ENCODE measurements at regions not wholly inside any gene's neighbourhood (a gene's known extent, or its start where the extent isn't known, plus 50 kb on each side); places are given as distances from the start of the nearest gene placed in this dataset.
"Not testable (repeated sequence)": the region's sequence is repeated elsewhere in the genome, so short reads cannot be mapped to it uniquely, and the experiment has no call there.

- no peak for DNase-seq
Measured at GRCh38 chr14:37650356-37651037, 55.1 kb downstream of the TTC6 start.

DNA sequence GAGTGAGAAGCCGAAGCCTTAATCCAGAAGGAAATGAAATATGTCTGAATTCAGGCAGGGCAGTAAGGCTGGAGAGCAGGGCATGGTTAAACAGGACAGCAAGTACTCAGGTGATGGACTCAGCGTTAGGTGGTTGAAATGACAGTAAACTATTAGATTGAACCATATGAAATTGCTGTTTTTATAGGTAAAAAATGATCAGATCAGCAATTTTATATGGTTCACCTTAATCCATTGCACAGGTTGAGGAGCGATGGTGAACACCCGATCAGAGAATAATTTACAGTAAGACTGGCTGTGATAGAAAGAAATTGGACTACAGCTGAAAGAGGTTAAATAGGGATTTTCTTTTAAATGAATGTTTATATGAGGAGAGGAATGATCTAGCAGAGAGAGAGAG, 56.6 kb downstream of the TTC6 start:
- no peak for DNase-seq

- DNase-seq, result no peak
Measured at GRCh38 chr14:37655418-37655817, 60.0 kb downstream of the TTC6 start.

- DNase-seq, result no peak
Measured at GRCh38 chr14:37658156-37658555, 62.7 kb downstream of the TTC6 start.

GRCh38 chr14:37663498-37663897, 68.1 kb downstream of the TTC6 start:
- no peak for DNase-seq

- no peak for DNase-seq
Measured at GRCh38 chr14:37665479-37665878, 70.0 kb downstream of the TTC6 start.

- DNase-seq, result no peak
Measured at GRCh38 chr14:37665951-37666350, 70.5 kb downstream of the TTC6 start.

GRCh38 chr14:37668646-37669045, 73.2 kb downstream of the TTC6 start:
- DNase-seq, result no peak

GRCh38 chr14:37669242-37669641, 73.8 kb downstream of the TTC6 start:
- DNase-seq, result no peak

- DNase-seq, result no peak
Measured at GRCh38 chr14:37673439-37673838, 78.0 kb downstream of the TTC6 start.

GRCh38 chr14:37678916-37679315, 83.5 kb downstream of the TTC6 start:
- DNase-seq, result no peak

DNA sequence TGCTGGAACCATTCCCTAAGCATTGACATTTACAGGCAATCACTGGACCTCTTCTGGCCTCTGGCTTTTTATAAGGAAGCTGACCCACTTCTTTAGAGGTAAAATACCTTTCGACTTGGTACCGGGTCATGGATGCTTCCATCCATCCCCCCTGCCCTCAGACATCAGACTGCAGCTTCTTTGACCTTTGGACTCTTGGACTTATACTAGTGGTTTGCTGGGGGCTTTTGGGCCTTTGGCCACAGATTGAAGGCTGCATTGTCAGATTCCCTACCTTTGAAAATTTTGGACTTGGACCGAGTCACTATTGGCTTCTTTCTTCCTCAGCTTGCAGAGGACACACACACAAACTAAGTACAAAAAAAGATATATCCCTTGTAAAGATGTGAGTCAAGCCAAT, 86.1 kb downstream of the TTC6 start:
- no peak for DNase-seq

DNA sequence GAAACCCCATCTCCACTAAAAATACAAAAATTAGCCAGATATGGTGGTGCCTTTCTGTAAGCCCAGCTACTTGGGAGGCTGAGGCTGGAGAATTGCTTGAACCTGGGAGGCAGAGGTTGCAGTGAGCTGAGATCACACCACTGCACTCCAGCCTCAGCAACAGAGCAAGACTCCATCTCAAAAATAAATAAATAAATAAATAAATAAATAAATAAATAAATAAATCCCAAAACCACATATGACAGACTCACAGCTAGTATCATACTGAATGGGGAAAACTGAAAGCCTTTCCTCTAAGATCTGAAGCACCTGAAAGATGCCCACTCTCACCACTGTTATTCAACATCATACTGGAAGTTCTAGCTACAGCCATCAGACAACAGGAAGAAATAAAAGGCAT, 97.3 kb downstream of the TTC6 start:
- not testable (repeated sequence) for DNase-seq

DNA sequence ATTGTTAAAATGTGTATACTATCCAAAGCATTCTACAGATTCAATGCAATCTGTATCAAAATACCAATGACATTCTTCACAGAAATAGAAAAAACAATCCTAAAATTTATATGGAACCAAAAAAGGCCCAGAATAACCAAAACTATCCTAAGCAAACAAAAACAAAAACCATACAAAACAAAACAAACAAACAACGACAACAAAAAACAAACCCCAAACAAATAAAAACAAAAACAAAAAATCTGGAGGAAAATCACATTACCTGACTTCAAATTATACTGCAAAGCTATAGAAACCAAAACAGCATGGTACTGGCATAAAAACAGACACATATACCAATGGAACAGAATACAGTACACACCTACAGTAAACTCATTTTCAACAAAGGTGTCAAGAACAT, 98.0 kb downstream of the TTC6 start:
- DNase-seq, result not testable (repeated sequence)

GRCh38 chr14:37695866-37696265, 100.4 kb downstream of the TTC6 start:
- no peak for DNase-seq

DNA sequence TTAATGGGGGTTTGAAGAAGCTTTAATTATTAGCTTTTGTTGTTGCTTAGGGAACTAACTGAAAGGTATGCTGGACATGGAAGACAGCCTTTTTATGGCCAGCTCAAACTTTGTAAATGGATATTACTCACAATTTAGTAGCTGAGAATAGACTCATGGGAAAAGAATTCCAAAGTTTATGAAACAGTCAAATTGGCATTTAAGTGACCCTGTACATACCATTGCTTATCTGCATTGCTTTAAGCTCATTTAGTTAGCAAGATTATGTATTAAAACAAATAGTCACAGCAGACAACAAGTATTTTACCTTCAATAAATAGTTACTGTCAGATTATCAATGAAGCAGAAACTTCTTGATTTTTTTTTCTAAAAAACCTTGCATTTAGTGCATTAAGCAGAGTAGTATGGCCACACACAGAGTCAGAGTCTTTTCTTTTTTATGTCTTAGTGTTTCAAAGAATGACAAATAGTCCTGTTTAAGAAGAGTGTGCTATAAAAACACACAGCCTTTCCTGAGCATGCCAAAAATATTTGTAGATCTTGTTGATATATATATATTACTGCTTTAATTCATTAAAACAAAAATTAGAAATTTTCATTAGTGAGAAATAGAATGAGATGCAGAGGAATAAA, 102.2 kb downstream of the TTC6 start:
- no peak for DNase-seq

GRCh38 chr14:37698840-37699777, 103.7 kb downstream of the TTC6 start:
- no peak for DNase-seq

GRCh38 chr14:37707716-37708115, 112.3 kb downstream of the TTC6 start:
- no peak for DNase-seq

DNA sequence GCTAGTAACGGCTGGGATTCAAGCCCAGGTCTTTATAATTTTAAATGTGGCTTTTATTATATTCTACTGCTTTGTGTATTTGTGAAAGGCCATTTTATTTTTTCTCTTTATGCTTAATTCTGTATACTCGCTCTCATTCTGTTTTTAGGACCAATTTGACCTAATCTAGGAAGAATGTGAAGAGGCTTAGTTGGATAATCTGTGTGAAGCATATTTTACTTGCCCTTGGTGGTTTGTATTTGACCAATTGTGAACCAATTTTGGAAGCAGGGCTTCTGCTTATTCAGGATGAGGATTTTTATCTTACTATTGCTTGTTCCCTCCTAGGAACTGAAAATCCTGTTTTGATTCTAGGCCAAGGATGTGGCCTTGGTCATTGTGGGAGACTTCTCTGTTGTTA, 113.1 kb downstream of the TTC6 start:
- no peak for DNase-seq

DNA sequence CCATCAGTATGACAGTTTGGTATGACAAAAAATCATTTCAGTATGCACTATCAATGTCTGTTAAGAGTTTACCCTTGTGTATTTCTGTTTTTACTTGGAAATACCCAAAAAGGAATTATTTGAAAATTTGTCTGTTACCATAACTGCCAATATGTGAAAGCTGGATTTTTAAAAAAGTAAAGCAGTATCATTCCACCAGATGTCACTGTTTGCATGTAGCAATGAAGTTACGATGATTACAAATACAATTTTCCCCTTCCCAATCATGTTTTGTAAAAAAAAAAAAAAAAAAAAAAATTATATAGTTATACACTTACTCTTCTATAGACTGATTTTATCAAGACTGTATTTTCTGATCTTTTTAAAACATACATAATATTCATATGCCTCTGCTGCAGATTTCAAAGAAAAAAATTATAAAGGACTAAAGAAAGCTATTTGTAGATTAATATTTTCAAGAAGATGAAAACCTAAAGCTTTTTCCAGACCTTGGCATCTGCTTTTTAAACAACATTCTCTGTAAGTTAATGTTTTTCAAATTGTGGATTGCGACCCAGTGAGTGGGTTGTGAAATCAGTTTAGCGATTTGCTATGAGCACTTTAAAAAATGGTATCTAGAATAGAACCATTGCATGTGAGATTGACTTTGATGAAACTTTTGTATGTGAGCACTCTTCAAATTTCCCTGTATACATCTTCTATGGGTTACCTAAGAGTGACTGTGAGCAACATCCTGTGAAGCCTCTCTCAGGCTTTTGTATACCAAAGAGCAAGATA, 114.2 kb downstream of the TTC6 start:
- DNase-seq, result no peak

DNA sequence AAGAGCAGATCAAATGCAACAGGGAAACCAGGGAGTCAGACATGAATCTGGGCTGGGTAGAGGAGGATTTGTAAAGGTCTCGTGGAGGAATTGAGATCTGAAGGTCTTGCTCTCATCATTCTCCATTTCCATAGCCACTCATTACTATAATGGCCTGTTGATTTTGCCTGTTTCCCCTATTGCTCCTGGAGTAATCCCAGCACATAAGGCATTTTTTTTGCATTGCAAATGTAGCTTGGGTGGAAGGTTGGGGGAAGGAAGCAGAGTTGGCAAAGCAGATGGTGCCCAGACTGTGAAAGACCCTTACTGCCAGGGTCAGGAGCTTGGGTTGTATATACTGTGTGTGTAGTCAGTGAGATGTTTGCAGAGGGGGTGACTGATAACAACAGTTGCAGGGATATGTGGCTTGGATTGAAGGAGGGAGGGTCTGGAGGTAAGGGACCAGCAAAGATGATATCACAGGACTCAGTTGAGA, 116.0 kb downstream of the TTC6 start:
- DNase-seq, result no peak

DNA sequence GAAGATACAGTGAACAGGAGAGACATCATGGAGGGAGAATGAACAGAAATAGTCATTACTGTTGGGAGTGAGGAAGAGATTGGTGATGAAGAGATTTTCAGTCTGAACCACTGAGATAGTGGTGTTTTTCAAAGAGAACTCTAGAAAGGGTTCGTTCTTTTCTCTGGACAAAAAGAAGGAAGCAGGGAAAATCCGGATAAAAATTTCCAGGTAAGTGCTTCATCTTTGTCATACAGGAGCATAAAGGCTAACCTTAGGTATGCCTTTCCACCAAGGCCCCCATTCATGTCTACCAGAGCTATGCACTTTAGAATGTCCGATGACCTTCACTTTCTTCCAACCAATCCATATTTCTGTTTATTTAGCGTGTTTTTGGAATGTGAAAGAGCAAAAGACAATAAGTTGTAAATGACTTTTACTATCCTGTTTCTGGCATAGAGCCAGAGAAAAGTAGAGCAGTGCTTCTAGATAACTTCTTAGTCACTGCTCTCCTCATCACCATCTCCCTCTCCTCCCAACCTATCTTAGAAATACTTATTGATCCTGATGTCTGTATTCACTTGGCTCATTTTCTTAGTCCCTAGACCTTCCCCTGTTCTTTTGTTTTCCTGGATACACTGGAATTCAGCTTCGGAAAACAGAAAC, 116.5 kb downstream of the TTC6 start:
- DNase-seq, result no peak

Data from stimulated activated CD4-positive, alpha-beta T cell treated with anti-CD3 and anti-CD28 coated beads, Interleukin-12 subunit alpha, Interleukin-12 subunit beta, amount 100 ng/mL, for 4 hours (primary cell).